ENCODE measurements at regions not wholly inside any gene's neighbourhood (a gene's known extent, or its start where the extent isn't known, plus 50 kb on each side); places are given as distances from the start of the nearest gene placed in this dataset.

GRCh38 chr2:194385376-194385775, 1271.7 kb upstream of the SLC39A10 start:
- TF ChIP-seq, protein P1, sequence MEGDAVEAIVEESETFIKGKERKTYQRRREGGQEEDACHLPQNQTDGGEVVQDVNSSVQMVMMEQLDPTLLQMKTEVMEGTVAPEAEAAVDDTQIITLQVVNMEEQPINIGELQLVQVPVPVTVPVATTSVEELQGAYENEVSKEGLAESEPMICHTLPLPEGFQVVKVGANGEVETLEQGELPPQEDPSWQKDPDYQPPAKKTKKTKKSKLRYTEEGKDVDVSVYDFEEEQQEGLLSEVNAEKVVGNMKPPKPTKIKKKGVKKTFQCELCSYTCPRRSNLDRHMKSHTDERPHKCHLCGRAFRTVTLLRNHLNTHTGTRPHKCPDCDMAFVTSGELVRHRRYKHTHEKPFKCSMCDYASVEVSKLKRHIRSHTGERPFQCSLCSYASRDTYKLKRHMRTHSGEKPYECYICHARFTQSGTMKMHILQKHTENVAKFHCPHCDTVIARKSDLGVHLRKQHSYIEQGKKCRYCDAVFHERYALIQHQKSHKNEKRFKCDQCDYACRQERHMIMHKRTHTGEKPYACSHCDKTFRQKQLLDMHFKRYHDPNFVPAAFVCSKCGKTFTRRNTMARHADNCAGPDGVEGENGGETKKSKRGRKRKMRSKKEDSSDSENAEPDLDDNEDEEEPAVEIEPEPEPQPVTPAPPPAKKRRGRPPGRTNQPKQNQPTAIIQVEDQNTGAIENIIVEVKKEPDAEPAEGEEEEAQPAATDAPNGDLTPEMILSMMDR (IDR thresholded peaks at IDR 0.05), result no peak
- TF ChIP-seq POLR2A (IDR thresholded peaks at IDR 0.05), result no peak
